KG1 (cell line): ENCODE measurements at regions not wholly inside any gene's neighbourhood (a gene's known extent, or its start where the extent isn't known, plus 50 kb on each side); places are given as distances from the start of the nearest gene placed in this dataset.
"Not testable (repeated sequence)": the region's sequence is repeated elsewhere in the genome, so short reads cannot be mapped to it uniquely, and the experiment has no call there.

Source experiments
- DNase-seq: peaks from one replicate; lab custom pipeline; 2025; lab: John Stamatoyannopoulos, UW

DNA sequence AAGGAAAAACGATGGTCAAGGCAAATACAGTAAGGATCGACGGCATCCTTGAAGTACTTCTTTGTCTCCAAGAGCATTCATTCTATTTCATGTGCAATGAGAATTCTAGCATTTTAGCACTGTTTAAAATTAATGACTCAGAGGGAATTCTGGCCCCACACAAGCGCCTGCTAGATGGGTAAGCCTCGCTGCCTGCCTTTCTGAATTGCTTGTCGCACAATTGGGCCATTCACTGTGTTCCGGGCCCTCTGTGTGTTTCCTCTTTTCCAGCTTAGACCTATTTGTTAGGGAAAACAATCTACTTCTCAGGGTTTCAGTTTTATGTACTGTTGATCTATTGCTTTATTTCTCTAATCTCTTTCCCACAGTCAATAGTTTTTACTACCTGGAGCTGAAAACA is 204.7 kb upstream of the ZNF32 start:
- no peak for DNase-seq

DNA sequence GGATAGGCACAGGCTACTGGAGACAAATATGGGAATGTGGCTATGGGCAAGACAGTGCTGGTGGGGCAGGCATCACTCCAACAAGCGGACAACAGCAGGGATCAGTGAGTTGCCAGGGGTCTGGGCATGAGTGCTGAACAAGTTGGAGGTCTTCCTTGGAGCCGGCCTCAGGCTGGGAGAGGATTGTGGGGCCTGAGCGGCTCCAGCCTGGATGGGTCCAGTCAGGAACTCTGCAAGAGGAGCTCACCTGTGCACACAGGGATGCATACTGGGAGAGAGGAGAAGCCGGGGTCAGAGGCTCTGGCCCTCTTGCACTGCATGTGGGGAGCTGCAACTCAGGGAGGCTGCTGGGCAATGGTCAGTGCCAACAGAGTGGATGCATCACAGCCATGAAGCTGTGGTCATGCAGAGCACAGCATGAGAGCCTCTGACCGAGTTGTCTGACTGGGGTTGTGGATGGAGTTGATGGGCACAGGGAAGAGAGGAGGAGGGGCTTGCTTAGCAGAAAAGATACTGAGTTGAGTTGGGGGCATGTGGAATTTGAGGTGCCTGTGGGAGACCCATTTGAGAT is 204.0 kb upstream of the ZNF32 start:
- DNase-seq: no peak

DNA sequence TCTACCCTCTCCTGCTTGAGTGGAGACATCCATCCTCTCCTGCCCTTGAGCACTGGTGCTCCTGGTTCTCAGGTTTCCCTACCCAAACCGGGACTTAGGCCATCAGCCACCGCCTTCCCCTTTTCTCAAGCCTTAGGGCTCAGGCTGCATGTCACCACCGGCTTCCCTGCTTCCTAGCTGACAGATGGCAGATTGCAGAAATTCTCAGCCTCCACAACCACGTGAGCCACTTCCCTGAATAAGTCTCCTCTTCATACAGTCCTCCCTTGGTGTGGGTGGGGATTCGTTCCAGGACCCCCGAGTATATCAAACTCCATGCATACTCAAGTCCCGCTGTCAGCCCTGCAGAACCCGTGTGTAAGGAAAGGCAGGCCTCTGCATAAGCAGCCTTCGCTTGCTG is 203.5 kb upstream of the ZNF32 start:
- no peak for DNase-seq

DNA sequence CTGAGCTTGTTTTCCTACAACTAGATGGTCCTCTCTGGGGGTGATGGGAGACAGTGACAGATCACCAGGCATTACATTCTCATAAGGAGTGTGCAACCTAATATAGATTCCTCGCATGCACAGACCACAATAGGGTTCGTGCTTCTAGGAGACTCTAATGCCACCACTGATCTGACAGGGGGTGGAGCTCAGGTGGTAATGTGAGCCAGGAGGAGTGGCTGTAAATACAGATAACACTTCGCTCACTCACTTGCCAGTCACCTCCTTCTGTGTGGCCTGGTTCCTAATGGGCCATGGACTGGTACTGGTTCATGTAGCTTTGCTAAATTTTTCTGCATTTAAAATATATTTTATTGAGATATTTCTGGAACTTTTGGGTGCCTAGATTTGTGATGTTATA is 202.3 kb upstream of the ZNF32 start:
- DNase-seq: no peak

DNA sequence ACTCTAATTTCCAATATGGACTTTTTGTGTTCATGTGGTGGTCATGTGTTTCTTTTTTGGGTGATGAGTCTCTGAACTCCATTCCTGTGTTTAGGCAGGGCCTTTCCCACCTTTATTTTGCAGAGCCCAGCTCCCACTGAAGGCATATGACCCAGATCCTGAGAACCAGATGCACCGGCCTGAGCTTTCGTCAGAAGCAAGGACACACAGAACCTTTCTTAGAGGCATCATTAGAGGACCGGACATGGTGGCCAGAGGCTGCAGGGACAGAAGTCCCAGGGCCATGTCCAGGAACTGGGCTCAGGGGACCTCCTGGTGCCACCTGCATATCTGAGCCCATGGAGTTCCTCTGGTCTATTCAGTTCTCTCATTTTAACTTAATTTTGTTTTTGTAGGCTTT is 200.9 kb upstream of the ZNF32 start:
- no peak for DNase-seq

DNA sequence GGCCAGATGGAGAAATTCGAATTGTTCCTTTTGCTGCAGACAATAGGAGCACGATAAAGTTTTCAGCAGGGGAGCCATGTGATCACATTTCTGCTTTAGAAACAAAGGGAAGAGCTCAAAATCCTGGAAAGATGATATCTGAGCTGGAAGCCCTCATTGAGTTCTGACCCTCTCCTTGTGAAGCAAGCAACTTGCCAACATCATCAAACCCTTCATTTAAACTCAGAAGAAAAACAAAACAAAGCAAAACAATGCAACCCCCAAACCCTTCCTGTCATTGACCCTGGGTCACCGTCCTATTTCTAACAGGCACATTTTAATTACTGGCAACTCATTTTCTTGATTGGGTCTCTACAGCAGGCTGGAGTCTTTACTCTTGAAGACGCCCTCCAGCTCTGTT is 198.3 kb upstream of the ZNF32 start:
- DNase-seq: no peak

DNA sequence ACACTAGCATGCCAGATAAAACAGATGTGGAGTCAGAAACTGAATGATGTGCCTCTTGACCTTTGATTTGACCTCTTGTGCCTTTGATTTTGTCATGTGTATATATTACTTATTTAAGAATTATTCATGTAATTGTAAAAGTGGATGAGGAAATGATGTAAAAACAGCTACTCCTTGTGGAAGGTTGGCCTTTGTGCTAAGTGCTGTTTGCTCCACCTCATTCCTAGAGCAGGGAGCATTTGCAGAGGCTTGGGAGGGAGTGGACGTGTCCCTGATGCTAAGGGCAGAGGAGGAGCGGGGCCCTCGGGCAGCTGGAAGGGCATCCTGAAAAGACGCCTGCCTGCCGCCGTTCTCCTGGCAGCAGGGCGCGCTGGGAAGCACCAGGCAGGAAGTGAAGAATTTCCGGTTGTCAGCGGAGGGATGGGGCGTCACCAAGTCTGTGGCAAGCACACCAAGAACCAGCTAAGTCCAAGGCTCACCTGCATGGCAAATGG is 197.6 kb upstream of the ZNF32 start:
- no peak for DNase-seq

DNA sequence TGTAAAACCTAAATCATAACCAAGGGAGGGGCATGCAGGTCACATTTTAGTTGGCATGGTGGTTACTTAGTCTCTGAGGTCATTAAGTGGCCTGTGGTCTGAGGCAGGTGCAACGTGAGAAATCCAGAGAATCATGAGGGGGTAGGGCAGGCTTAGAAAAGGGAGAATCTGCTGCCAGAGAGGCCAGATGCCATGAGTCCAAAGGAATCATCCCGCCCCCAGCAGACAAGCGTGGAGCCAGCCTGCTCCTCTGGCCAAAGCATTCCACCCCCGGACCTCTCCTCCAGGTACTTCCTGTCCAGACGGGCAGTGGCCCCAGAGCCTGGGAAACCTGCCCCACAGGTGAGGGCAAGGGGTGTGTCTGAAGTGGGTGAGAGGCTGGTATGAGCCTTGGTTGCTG is 196.4 kb upstream of the ZNF32 start:
- no peak for DNase-seq

DNA sequence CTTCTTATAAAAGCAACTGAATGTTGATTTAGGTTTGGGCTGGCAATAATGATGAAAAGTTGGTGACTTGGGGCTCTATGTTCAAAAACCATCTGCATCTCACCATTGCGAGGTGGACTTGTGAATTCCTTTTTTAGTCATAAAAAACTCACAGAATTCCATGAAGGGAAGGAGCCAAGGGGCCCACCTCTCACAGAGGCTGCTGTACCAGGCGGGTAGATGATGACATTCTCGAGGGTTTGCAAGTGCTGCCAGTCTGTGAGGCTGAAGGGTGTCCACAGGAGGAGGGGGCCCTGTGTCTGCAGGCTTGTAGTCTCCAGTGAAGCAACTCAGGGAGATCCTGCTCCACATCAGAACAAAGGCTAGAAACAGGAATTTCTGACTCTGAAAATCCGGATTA is 195.5 kb upstream of the ZNF32 start:
- DNase-seq: no peak

DNA sequence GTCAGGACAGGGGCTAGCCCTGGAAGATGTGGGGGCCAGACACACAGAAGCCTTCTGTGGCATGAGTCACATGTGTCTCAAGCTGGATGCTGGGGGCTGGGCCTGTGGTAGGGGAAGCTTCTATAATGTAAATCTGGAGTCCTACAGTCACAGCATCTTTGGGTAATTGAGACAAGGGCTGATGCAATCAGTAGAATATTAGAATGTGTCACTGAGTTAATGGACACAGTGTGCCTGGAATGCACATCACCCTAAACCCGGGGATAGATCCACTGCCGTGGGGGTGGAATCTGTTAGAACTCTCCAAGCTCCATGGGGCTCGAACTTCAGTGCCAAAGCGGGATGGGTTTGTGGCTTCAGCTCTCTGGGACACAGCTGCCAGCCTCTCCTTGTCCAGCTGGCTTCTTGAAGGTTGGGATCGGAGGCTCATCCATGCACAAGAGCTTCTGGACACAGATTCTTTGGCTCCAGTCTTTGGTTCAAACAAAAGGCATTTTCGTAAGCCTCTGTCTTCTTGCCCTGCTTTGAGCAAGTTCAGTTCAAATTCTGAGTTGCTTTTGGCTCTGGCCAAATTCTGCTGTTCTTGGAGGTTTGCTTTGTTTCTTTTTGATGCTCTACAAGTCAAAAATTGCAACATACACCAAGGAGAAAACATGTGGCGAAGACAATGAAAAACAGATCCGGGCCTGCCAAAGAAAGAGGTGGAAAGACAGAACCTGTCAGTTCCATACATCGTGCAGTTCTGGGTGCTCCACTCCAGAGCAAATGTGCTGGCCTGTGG is 194.8 kb upstream of the ZNF32 start:
- no peak for DNase-seq

DNA sequence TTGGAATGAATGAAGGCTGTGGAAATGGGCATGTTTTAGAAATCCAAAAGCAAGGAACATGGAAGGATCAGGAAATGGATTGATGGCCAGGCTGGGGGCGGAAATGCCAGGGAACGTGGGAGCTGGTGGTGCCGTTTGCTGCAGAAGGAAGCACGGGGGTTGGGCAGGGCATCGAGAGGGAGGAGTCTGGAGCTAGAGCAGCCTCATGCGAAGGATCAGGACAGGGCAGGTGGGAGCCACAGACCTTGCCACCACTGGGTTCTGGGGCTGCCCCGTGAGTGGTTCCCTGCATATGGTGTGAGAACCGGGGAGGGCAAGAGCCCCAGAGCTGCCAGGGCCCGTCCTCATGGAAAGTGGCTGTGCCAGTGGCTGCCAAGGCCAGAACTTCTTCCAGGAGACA is 193.8 kb upstream of the ZNF32 start:
- DNase-seq: no peak

DNA sequence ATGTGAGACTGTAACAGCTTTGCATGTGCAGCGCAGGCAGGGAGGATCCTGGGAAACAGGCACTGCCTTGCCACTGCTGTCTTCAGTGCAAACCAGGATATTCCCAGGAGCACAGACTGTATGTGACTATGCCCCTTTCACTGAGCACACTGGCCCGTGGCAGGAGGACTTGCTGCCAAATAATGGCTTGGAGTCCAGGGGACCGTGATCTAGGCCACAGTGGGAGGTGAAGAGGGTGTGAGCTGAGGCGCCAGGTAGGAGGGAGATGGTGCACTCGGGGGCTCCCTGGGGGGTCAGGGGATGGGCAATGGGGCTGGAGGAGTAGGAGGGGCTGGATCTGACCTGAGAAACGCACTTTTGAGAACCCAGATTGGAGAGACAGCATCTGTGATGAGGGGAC is 193.4 kb upstream of the ZNF32 start:
- no peak for DNase-seq

DNA sequence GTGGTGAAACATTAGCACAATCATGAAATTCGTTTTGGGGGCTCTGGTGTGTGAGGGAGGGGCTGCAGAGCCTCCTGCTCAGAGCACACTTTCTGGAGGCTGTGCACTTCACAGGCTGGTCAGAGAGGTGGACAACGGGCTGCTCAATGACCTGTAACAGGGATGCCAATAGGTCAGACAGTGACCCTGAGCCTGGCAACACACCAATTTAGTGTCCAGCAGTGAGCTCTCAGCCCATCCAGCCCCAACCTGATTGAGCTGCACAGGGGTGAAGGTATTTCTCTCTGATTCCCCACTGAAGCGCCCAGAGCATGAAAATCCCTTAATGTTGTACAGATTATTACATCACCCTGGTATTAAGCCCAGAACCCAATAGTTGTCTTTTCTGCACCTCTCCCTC is 191.3 kb upstream of the ZNF32 start:
- DNase-seq: no peak

DNA sequence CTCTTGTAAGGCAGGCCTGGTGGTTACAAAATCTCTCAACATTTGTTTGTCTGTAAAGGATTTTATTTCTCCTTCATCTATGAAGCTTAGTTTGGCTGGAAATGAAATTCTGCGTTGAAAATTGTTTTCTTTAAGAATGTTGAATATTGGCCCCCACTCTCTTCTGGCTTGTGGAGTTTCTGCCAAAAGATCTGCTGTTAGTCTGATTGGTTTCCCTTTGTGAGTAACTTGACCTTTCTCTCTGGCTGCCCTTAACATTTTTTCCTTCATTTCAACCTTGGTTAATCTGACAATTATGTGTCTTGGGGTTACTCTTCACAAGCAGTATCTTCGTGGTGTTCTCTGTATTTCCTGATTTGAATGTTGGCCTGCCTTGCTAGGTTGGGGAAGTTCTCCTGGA is 186.1 kb upstream of the ZNF32 start:
- not testable (repeated sequence) for DNase-seq

DNA sequence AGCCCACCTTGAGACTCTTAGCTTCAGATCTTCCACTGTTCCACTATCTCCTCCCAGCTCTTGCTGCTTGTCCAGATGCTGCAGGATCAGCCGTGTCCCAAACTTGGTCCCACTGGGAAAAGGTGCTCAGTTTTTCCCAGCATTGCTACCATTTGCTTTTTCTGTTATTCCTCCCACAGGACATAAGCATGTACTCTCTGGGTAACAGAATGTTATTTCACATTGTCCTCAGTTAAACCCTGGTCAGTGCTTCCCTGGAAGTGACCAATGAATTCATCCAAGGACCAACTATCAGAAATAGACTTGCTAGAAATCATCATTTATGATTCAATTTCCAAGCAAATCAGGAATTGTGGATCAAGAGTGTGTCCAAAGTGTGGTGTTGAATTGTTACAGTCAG is 179.2 kb upstream of the ZNF32 start:
- no peak for DNase-seq

DNA sequence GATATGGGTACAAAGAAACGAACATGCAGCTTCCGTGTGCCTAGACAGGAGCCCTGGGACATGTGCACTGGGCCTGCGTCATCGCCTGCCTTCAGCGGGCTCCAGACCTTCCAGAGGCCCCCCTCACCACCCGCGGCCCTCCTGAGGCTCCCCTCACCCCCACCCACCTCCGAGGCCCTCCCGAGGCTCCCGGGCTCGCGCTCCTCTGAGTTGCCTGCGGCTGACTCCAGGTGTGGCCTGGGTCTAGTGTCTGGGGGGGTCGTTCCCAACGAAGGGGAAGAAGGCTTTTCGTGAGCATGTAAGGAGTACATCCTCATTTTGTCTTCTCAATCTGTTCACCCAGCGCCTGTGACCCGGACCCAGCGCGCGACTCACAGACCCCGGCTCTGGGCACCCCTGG is 177.3 kb upstream of the ZNF32 start:
- no peak for DNase-seq

DNA sequence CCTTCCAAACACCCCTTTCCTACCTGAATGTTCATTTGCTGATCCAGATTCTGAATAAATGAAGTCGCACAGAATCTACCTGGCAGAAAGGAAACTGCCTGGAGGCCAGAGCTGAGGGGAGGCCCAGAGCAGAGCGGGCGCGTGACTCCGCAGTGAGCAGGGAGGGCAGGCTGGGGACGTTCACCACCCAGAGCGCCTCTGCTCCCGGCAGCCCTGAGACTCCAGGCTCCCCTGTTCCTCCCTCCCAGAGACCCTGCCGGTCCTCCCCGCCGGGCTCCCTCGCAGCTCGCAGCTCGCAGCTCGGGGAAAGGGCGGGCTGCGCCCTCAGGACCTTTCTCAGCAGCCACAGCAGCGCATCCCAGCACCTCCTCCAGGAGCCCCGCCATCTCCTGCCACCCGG is 176.7 kb upstream of the ZNF32 start:
- no peak for DNase-seq

DNA sequence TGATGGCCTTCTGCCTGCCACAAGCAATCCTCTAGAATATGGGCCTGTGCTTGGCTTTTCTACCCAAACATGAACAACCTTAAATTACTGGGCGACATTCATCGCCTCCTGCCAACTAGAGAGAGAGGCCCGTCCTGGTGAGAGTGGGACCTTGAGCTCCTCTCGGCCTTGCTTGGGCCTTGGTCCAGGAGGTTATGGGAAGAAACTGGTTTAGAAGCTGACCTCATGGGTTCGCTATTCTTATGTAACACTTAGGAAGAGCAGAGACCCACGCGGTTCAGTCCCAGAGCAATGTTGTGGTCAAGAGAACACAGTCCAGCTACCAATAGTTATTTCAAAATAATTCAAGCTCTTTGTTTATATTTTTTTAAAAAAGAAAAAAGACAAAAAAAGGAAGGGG is 176.3 kb upstream of the ZNF32 start:
- no peak for DNase-seq

DNA sequence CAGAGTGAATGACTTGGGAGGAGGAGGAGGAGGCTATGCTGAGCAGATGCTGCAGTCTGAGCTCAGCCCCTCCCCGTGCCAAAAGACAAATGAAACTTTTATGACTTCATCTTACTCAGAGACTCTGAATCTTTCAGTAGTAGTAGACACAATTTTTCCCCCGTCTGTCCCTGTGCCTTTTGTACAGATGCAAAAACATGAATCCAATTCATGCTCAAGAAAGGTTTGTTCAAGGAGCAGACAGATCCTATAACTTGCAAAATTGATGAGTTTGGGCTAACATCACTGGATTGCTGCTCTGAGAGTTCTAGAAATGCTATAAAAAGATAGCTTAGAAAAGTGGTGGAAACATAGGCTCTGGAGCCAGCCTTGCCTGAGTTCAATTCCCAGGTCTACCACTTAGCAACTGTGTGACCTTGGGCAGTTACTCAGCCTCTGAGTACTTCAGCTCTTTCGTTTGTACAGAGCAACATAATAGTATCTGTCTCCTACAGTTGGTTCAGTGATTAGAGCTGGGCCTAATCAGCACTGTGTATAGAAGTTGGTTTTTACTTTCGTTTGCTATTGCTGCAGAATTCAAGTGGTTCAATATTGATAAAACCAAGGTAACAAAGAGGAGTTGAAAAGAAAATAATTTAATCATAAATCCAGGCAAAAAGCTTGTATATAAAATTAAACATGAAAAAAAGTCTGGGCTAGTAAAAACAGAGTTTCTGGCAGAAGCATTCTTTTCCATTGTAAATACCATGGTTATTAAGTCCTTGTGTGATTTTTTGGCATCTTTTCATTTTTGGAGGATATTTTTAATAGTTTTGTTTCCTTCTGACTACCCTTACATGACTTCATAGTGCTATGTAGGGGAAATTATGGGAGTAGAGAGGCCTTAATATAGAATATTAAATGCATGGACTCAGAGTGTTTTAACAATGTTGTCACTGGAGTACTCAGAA is 174.2 kb upstream of the ZNF32 start:
- no peak for DNase-seq

DNA sequence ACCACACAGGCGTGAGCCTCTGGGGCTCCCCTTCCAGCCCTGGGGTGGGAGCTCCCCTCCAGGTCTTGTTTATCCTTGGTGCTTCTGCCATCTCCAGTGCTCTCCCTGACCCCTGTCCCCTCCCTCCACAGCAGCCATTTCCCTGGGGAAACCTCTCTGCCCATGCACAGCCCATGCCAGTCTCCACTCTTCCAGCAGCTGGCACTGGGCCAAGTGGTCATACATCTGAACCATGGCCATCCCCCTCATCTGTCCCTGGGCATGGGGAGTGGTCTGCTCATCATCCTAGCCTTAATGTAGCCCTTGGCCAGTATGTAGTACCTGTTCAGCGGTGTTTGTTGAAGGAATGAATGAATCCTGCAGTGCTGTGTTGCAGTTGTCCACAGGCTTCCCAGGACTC is 172.4 kb upstream of the ZNF32 start:
- no peak for DNase-seq

DNA sequence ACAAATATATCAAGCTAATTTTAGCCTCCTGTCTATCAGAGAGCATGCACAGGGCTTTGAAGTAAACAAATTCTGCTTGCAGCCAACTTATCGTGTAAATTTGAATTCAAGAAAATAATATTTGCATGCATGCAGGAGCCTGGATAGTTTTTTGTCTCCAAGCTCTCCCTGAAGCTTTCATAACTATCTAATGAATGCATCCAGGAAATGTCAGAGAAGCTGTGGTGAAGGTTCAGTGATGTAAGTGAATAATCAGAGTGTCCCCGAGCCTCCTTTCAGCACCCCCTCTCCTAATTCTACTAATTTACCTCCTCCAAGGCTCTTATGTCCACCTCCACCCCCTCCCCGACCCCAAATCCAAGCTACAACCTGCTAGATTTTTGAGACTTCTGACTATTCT is 172.0 kb upstream of the ZNF32 start:
- no peak for DNase-seq

DNA sequence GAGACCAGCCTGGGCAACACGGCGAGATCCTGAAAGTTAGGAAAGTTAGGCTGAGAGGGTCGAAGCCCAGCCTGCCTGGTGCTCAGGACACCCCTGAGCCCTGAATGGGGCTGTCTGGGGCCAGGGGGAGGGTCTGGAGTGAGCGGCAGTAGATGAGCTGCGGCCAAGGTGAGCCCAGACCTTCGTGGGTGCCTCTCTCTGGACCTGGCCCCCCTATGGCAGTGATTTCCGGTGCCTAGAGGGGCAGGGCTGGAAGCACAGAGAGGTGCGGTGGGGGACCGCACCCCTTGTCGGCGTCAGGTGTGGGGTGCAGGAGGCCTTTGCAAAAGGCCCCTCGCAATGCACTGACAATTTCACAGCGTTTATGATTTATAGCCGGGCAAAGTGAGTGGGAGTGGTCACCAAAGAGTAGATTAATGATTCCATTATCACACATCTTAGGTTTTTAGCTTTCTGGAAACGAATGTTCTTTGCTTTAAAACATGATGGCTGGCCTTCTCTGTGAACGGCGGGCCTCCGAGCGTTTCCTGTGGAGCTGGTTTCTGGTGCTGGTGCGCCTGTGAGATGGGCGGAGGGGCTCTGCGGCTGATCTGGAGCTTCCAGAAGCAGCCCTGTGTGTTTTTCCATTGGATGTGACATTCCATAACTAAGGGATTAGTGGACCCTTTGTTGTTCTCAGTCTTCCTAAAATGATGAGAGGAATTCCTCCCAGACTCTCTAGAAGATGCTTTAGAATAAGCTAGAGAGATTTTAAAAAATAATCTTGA is 171.0 kb upstream of the ZNF32 start:
- DNase-seq: no peak
